ENCODE measurements at regions not wholly inside any gene's neighbourhood (a gene's known extent, or its start where the extent isn't known, plus 50 kb on each side); places are given as distances from the start of the nearest gene placed in this dataset.

DNA sequence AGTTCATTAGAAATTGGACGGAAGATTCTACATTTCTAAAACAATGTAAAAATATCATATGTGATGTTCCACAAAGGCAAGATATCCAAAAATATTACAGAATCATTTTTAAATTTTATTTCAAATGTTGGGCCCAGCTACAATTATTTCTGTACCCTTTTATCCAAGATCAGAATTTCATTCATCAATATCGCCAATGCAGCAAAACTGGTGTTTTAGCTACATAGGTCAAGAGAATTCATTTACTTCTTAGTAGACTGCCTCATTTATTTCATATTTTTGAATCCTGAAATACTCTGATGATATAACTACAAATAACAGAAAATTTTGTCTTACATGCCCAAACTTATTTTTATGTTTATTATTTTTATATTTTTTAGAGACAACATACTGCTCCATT, 143.1 kb downstream of the CMPK2 start:
- Histone ChIP-seq H3K9me2 (replicated peaks; ENCODE audit: low read depth, low read length) (no peaks in the 10 kb centered on the region), H3K4me2 (ENCODE audit: low read depth, low read length, poor library complexity, severe bottlenecking) (no peak overlapping the region), H3K36me3 (ENCODE audit: insufficient read depth, low read length) (no peaks in the 10 kb centered on the region), H3K4me1 (ENCODE audit: insufficient read depth, low read length, poor library complexity, severe bottlenecking) (no peaks in the 10 kb centered on the region), H3K79me2 (ENCODE audit: insufficient read depth, low read length) (no peaks in the 10 kb centered on the region), H4K20me1 (ENCODE audit: insufficient read depth, low read length, poor library complexity, severe bottlenecking) (no peaks in the 10 kb centered on the region), H2AFZ (ENCODE audit: low read length) (no peak overlapping the region), H3K4me3 (ENCODE audit: low read length, poor library complexity, severe bottlenecking) (no peak overlapping the region), H3K9ac (ENCODE audit: low read depth, low read length, poor library complexity, severe bottlenecking) (no peak overlapping the region), H3K9me3 (ENCODE audit: insufficient read depth, low read depth, low read length) (no peaks in the 10 kb centered on the region), H3F3A (ENCODE audit: low read depth) (no peaks in the 10 kb centered on the region), H3K27me3 (ENCODE audit: insufficient read depth, low read length, poor library complexity, severe bottlenecking) (no peaks in the 10 kb centered on the region)
- TF ChIP-seq EZH2phosphoT487 (IDR thresholded peaks at IDR 0.05; ENCODE audit: borderline replicate concordance), result no peak

DNA sequence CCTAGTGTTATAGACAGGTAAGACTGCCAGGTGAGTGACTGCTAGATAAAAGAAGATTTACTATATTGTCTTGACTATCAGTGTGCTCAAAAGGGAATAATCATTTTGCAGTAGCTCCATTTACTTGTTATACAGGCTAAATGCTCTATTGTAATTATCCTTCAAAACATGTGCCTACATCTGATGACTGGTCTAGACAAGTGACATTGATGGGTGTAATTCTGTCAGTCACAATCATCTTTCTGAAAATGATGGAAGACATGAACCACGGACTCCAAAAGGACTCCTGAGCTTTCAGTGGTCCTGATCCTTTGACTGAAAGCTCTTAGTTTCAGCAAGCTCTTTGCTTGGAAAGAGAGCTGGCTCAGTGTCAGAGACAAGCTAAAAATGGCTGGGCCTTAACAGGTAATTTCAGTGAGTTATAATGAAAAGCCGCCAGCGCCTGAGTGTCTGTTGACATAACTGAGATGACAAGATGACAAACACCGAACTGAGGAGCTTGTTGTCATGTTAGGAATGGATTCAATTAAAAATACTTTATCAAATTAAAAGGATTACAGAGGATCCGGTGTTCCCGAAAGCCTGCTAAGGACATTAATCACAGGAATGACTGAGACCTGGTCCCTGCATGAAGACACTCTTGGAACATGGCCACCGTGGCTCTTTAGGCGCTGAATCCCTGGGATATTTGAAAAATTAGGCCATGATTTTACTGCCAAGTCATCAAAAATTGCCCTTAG, 141.7 kb downstream of the CMPK2 start:
- Histone ChIP-seq H3K9me2 (replicated peaks; ENCODE audit: low read depth, low read length) (no peaks in the 10 kb centered on the region), H2AFZ (ENCODE audit: low read length) (no peak overlapping the region), H3K27me3 (ENCODE audit: insufficient read depth, low read length, poor library complexity, severe bottlenecking) (no peaks in the 10 kb centered on the region), H3F3A (ENCODE audit: low read depth) (no peaks in the 10 kb centered on the region), H3K4me2 (ENCODE audit: low read depth, low read length, poor library complexity, severe bottlenecking) (no peak overlapping the region), H3K79me2 (ENCODE audit: insufficient read depth, low read length) (no peaks in the 10 kb centered on the region), H3K9me3 (ENCODE audit: insufficient read depth, low read depth, low read length) (no peaks in the 10 kb centered on the region), H3K4me3 (ENCODE audit: low read length, poor library complexity, severe bottlenecking) (no peak overlapping the region), H3K4me1 (ENCODE audit: insufficient read depth, low read length, poor library complexity, severe bottlenecking) (no peaks in the 10 kb centered on the region), H3K9ac (ENCODE audit: low read depth, low read length, poor library complexity, severe bottlenecking) (no peak overlapping the region), H4K20me1 (ENCODE audit: insufficient read depth, low read length, poor library complexity, severe bottlenecking) (no peaks in the 10 kb centered on the region), H3K36me3 (ENCODE audit: insufficient read depth, low read length) (no peaks in the 10 kb centered on the region)
- no peak for TF ChIP-seq EZH2phosphoT487 (IDR thresholded peaks at IDR 0.05; ENCODE audit: borderline replicate concordance)
- TF ChIP-seq, protein P1, sequence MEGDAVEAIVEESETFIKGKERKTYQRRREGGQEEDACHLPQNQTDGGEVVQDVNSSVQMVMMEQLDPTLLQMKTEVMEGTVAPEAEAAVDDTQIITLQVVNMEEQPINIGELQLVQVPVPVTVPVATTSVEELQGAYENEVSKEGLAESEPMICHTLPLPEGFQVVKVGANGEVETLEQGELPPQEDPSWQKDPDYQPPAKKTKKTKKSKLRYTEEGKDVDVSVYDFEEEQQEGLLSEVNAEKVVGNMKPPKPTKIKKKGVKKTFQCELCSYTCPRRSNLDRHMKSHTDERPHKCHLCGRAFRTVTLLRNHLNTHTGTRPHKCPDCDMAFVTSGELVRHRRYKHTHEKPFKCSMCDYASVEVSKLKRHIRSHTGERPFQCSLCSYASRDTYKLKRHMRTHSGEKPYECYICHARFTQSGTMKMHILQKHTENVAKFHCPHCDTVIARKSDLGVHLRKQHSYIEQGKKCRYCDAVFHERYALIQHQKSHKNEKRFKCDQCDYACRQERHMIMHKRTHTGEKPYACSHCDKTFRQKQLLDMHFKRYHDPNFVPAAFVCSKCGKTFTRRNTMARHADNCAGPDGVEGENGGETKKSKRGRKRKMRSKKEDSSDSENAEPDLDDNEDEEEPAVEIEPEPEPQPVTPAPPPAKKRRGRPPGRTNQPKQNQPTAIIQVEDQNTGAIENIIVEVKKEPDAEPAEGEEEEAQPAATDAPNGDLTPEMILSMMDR (conservative IDR thresholded peaks at IDR 0.05; ENCODE audit: low read length), result no peak

- H3K9me2 ChIP-seq (replicated peaks; ENCODE audit: low read depth, low read length), result no peaks in the 10 kb centered on the region
- no peak overlapping the region for H2AFZ ChIP-seq (ENCODE audit: low read length)
- no peaks in the 10 kb centered on the region for H3K36me3 ChIP-seq (ENCODE audit: insufficient read depth, low read length)
- no peak overlapping the region for H3K9ac ChIP-seq (ENCODE audit: low read depth, low read length, poor library complexity, severe bottlenecking)
- no peaks in the 10 kb centered on the region for H3K27me3 ChIP-seq (ENCODE audit: insufficient read depth, low read length, poor library complexity, severe bottlenecking)
- no peaks in the 10 kb centered on the region for H3K4me1 ChIP-seq (ENCODE audit: insufficient read depth, low read length, poor library complexity, severe bottlenecking)
- no peak overlapping the region for H3K4me2 ChIP-seq (ENCODE audit: low read depth, low read length, poor library complexity, severe bottlenecking)
- no peaks in the 10 kb centered on the region for H4K20me1 ChIP-seq (ENCODE audit: insufficient read depth, low read length, poor library complexity, severe bottlenecking)
- no peaks in the 10 kb centered on the region for H3F3A ChIP-seq (ENCODE audit: low read depth)
- H3K9me3 ChIP-seq (ENCODE audit: insufficient read depth, low read depth, low read length), result no peaks in the 10 kb centered on the region
- TF ChIP-seq, protein P1 (conservative IDR thresholded peaks at IDR 0.05; ENCODE audit: low read length), result no peak
- no peak for TF ChIP-seq EZH2phosphoT487 (IDR thresholded peaks at IDR 0.05; ENCODE audit: borderline replicate concordance)
- no peak overlapping the region for H3K4me3 ChIP-seq (ENCODE audit: low read length, poor library complexity, severe bottlenecking)
- no peaks in the 10 kb centered on the region for H3K79me2 ChIP-seq (ENCODE audit: insufficient read depth, low read length)
Measured at GRCh38 chr2:6724605-6725140, 141.0 kb downstream of the CMPK2 start.

- no peaks in the 10 kb centered on the region for H3K9me3 ChIP-seq (ENCODE audit: insufficient read depth, low read depth, low read length)
- no peaks in the 10 kb centered on the region for H3K9me2 ChIP-seq (replicated peaks; ENCODE audit: low read depth, low read length)
- H4K20me1 ChIP-seq (ENCODE audit: insufficient read depth, low read length, poor library complexity, severe bottlenecking), result no peaks in the 10 kb centered on the region
- H3F3A ChIP-seq (ENCODE audit: low read depth), result no peaks in the 10 kb centered on the region
- no peak overlapping the region for H3K4me3 ChIP-seq (ENCODE audit: low read length, poor library complexity, severe bottlenecking)
- no peaks in the 10 kb centered on the region for H3K4me1 ChIP-seq (ENCODE audit: insufficient read depth, low read length, poor library complexity, severe bottlenecking)
- no peaks in the 10 kb centered on the region for H3K79me2 ChIP-seq (ENCODE audit: insufficient read depth, low read length)
- no peaks in the 10 kb centered on the region for H3K36me3 ChIP-seq (ENCODE audit: insufficient read depth, low read length)
- H3K4me2 ChIP-seq (ENCODE audit: low read depth, low read length, poor library complexity, severe bottlenecking), result no peak overlapping the region
- H3K9ac ChIP-seq (ENCODE audit: low read depth, low read length, poor library complexity, severe bottlenecking), result no peak overlapping the region
- H3K27me3 ChIP-seq (ENCODE audit: insufficient read depth, low read length, poor library complexity, severe bottlenecking), result no peaks in the 10 kb centered on the region
- H2AFZ ChIP-seq (ENCODE audit: low read length), result no peak overlapping the region
- TF ChIP-seq, protein P1 (conservative IDR thresholded peaks at IDR 0.05; ENCODE audit: low read length), result no peak
- no peak for TF ChIP-seq EZH2phosphoT487 (IDR thresholded peaks at IDR 0.05; ENCODE audit: borderline replicate concordance)
Measured at GRCh38 chr2:6728156-6728555, 137.6 kb downstream of the CMPK2 start.

Measured in Loucy (cell line).